Effector memory CD4-positive, alpha-beta T cell (primary cell): ENCODE measurements at regions not wholly inside any gene's neighbourhood (a gene's known extent, or its start where the extent isn't known, plus 50 kb on each side); places are given as distances from the start of the nearest gene placed in this dataset.

Experiments
- DNase-seq, 3 donors: peaks; one replicate each; pipeline ENCODE4 v3.0.0-alpha.2; 2020
- H3K27ac ChIP-seq: 2 replicates; pipeline ENCODE4 v1.7.0; 2013; ENCODE audit warnings: mild to moderate bottlenecking, low read length, moderate library complexity; ENCODE audit not compliant: insufficient read depth, poor library complexity, severe bottlenecking
- H3K27me3 ChIP-seq: replicated peaks from 2 replicates; pipeline ENCODE4 v1.7.0; 2013; ENCODE audit warnings: mild to moderate bottlenecking, low read length; ENCODE audit not compliant: insufficient read depth, control insufficient read depth, poor library complexity, severe bottlenecking
- H3K36me3 ChIP-seq: 2 replicates; pipeline ENCODE4 v1.7.0; 2013; ENCODE audit warnings: mild to moderate bottlenecking, low read length, moderate library complexity; ENCODE audit not compliant: control insufficient read depth, insufficient read depth
- H3K4me1 ChIP-seq: 2 replicates; pipeline ENCODE4 v1.7.0; 2013; ENCODE audit warnings: low read length, mild to moderate bottlenecking; ENCODE audit not compliant: control insufficient read depth, insufficient read depth, poor library complexity, severe bottlenecking
- H3K4me3 ChIP-seq: 2 replicates; pipeline ENCODE4 v1.7.0; 2013; ENCODE audit warnings: low read length, low read depth, mild to moderate bottlenecking; ENCODE audit not compliant: insufficient read depth, poor library complexity, severe bottlenecking
- H3K9me3 ChIP-seq: 2 replicates; pipeline ENCODE4 v1.7.0; 2013; ENCODE audit warnings: mild to moderate bottlenecking, low read length, moderate library complexity; ENCODE audit not compliant: control insufficient read depth

- no peak overlapping the region for H3K27ac ChIP-seq
- H3K4me3 ChIP-seq = no peak overlapping the region
- H3K4me1 ChIP-seq = no peaks in the 10 kb centered on the region
- H3K27me3 ChIP-seq = no peaks in the 10 kb centered on the region
- no peaks in the 10 kb centered on the region for H3K9me3 ChIP-seq
- H3K36me3 ChIP-seq = no peaks in the 10 kb centered on the region
- no peak for DNase-seq
These were observed 66.2 kb upstream of the S1PR1 start for GRCh38 chr1:101170506-101171050.

- Histone ChIP-seq H3K4me1 (no peaks in the 10 kb centered on the region), H3K27ac (no peak overlapping the region), H3K9me3 (no peaks in the 10 kb centered on the region), H3K36me3 (no peaks in the 10 kb centered on the region), H3K4me3 (no peak overlapping the region), H3K27me3 (no peaks in the 10 kb centered on the region)
- no peak for DNase-seq
These were observed 68.9 kb upstream of the S1PR1 start for GRCh38 chr1:101167891-101168290.

GRCh38 chr1:101166583-101167120 lies 70.2 kb upstream of the S1PR1 start:
- no peak overlapping the region for H3K27ac ChIP-seq
- H3K9me3 ChIP-seq = no peaks in the 10 kb centered on the region
- no peak overlapping the region for H3K4me3 ChIP-seq
- no peaks in the 10 kb centered on the region for H3K36me3 ChIP-seq
- no peaks in the 10 kb centered on the region for H3K4me1 ChIP-seq
- no peak for DNase-seq
- H3K27me3 ChIP-seq = no peaks in the 10 kb centered on the region

GRCh38 chr1:101165954-101166353 lies 70.9 kb upstream of the S1PR1 start:
- no peaks in the 10 kb centered on the region for H3K36me3 ChIP-seq
- no peaks in the 10 kb centered on the region for H3K4me1 ChIP-seq
- H3K27me3 ChIP-seq = no peaks in the 10 kb centered on the region
- H3K9me3 ChIP-seq = no peaks in the 10 kb centered on the region
- no peak for DNase-seq
- no peak overlapping the region for H3K4me3 ChIP-seq
- no peak overlapping the region for H3K27ac ChIP-seq

- H3K4me1 ChIP-seq = no peaks in the 10 kb centered on the region
- no peak overlapping the region for H3K4me3 ChIP-seq
- DNase-seq = no peak
- H3K27me3 ChIP-seq = no peaks in the 10 kb centered on the region
- no peaks in the 10 kb centered on the region for H3K9me3 ChIP-seq
- no peaks in the 10 kb centered on the region for H3K36me3 ChIP-seq
- no peak overlapping the region for H3K27ac ChIP-seq
These were observed 71.3 kb upstream of the S1PR1 start for GRCh38 chr1:101165532-101165931.

GRCh38 chr1:101164776-101165175 lies 72.0 kb upstream of the S1PR1 start:
- no peak for DNase-seq
- no peaks in the 10 kb centered on the region for H3K9me3 ChIP-seq
- H3K36me3 ChIP-seq = no peaks in the 10 kb centered on the region
- no peak overlapping the region for H3K27ac ChIP-seq
- H3K4me1 ChIP-seq = no peaks in the 10 kb centered on the region
- no peaks in the 10 kb centered on the region for H3K27me3 ChIP-seq
- no peak overlapping the region for H3K4me3 ChIP-seq

- DNase-seq = no peak
These were observed 73.8 kb upstream of the S1PR1 start for GRCh38 chr1:101162736-101163735.

GRCh38 chr1:101162300-101162699 lies 74.5 kb upstream of the S1PR1 start:
- Histone ChIP-seq H3K36me3 (no peaks in the 10 kb centered on the region), H3K27ac (no peak overlapping the region), H3K4me1 (no peaks in the 10 kb centered on the region), H3K9me3 (no peaks in the 10 kb centered on the region), H3K27me3 (no peaks in the 10 kb centered on the region), H3K4me3 (no peak overlapping the region)
- no peak for DNase-seq

More at GRCh38 chr1:101162736-101163735, 73.8 kb upstream of the S1PR1 start:
- no peaks in the 10 kb centered on the region for H3K36me3 ChIP-seq
- no peaks in the 10 kb centered on the region for H3K4me1 ChIP-seq
- H3K4me3 ChIP-seq = no peak overlapping the region
- H3K27me3 ChIP-seq = no peaks in the 10 kb centered on the region
- H3K9me3 ChIP-seq = no peaks in the 10 kb centered on the region
- H3K27ac ChIP-seq = no peak overlapping the region

- no peaks in the 10 kb centered on the region for H3K27me3 ChIP-seq
- no peaks in the 10 kb centered on the region for H3K4me1 ChIP-seq
- H3K9me3 ChIP-seq = no peaks in the 10 kb centered on the region
- H3K36me3 ChIP-seq = no peaks in the 10 kb centered on the region
- H3K27ac ChIP-seq = no peak overlapping the region
- no peak for DNase-seq
- no peak overlapping the region for H3K4me3 ChIP-seq
These were observed 75.2 kb upstream of the S1PR1 start for GRCh38 chr1:101161619-101162018.

- H3K4me3 ChIP-seq = no peak overlapping the region
- no peaks in the 10 kb centered on the region for H3K27me3 ChIP-seq
- no peak overlapping the region for H3K27ac ChIP-seq
- no peak for DNase-seq
- no peaks in the 10 kb centered on the region for H3K36me3 ChIP-seq
- H3K4me1 ChIP-seq = no peaks in the 10 kb centered on the region
- no peaks in the 10 kb centered on the region for H3K9me3 ChIP-seq
These were observed 78.4 kb upstream of the S1PR1 start for GRCh38 chr1:101158424-101158823.
